Upper lobe of right lung (tissue), 1 donor: ENCODE measurements at regions not wholly inside any gene's neighbourhood (a gene's known extent, or its start where the extent isn't known, plus 50 kb on each side); places are given as distances from the start of the nearest gene placed in this dataset.

ENCODE experiments used
- ATAC-seq: fragments of 200-7000 bp; cut with Tn5 transposase; one replicate; pipeline ENCODE4 v1.9.1; 2020; ENCODE audit warnings: mild to moderate bottlenecking, moderate library complexity
- DNase-seq: peaks from one replicate; pipeline ENCODE4 v3.0.0-alpha.2; 2020
- H3K27ac ChIP-seq: fragments of 200-600 bp; one replicate; pipeline ENCODE4 v1.8.0; 2022
- H3K27me3 ChIP-seq: fragments of 200-600 bp; one replicate; pipeline ENCODE4 v1.8.0; 2022; ENCODE audit warnings: mild to moderate bottlenecking
- H3K36me3 ChIP-seq: fragments of 200-600 bp; one replicate; pipeline ENCODE4 v1.8.0; 2022
- H3K4me1 ChIP-seq: fragments of 200-600 bp; one replicate; pipeline ENCODE4 v1.8.0; 2022
- H3K4me3 ChIP-seq: fragments of 200-600 bp; one replicate; pipeline ENCODE4 v1.8.0; 2022; ENCODE audit warnings: mild to moderate bottlenecking
- H3K9me3 ChIP-seq: fragments of 200-600 bp; one replicate; pipeline ENCODE4 v1.8.0; 2022
- intact Hi-C: fragments of 100-400 bp; cut with DNase I; formaldehyde crosslinking; loops from one replicate; pipeline ENCODE4 v1.11.0; 2022
- TF ChIP-seq, protein P1 (sequence below): fragments of 200-600 bp; IDR thresholded peaks from one replicate; pipeline ENCODE4 v1.8.0; 2022; ENCODE audit warnings: antibody characterized with exemption
- donor health status: DM: no; HTN: yes; CAD: no; lungs with severe emphysema.

GRCh38 chr22:47686594-47687345 is 924.3 kb downstream of the TBC1D22A start:
- no peak for ATAC-seq
- Histone ChIP-seq H3K36me3 (no peaks in the 10 kb centered on the region), H3K4me1 (no peaks in the 10 kb centered on the region), H3K4me3 (no peak overlapping the region), H3K27me3 (no peaks in the 10 kb centered on the region), H3K9me3 (no peaks in the 10 kb centered on the region), H3K27ac (no peak overlapping the region)
- TF ChIP-seq, protein P1, sequence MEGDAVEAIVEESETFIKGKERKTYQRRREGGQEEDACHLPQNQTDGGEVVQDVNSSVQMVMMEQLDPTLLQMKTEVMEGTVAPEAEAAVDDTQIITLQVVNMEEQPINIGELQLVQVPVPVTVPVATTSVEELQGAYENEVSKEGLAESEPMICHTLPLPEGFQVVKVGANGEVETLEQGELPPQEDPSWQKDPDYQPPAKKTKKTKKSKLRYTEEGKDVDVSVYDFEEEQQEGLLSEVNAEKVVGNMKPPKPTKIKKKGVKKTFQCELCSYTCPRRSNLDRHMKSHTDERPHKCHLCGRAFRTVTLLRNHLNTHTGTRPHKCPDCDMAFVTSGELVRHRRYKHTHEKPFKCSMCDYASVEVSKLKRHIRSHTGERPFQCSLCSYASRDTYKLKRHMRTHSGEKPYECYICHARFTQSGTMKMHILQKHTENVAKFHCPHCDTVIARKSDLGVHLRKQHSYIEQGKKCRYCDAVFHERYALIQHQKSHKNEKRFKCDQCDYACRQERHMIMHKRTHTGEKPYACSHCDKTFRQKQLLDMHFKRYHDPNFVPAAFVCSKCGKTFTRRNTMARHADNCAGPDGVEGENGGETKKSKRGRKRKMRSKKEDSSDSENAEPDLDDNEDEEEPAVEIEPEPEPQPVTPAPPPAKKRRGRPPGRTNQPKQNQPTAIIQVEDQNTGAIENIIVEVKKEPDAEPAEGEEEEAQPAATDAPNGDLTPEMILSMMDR: no peak
- DNase-seq: no peak
- intact Hi-C loops: no loop called here

- DNase-seq (no peak), ATAC-seq (peak; percentile 26)
- H3K27ac ChIP-seq: no peak overlapping the region
- H3K36me3 ChIP-seq: no peaks in the 10 kb centered on the region
- H3K27me3 ChIP-seq: peaks cover 5% of the 10 kb centered on the region
- TF ChIP-seq, protein P1: no peak
- H3K4me1 ChIP-seq: no peaks in the 10 kb centered on the region
- intact Hi-C loops: no loop called here
- no peak overlapping the region for H3K4me3 ChIP-seq
- no peaks in the 10 kb centered on the region for H3K9me3 ChIP-seq
Measured at GRCh38 chr22:47681411-47682165, 919.1 kb downstream of the TBC1D22A start.

DNA sequence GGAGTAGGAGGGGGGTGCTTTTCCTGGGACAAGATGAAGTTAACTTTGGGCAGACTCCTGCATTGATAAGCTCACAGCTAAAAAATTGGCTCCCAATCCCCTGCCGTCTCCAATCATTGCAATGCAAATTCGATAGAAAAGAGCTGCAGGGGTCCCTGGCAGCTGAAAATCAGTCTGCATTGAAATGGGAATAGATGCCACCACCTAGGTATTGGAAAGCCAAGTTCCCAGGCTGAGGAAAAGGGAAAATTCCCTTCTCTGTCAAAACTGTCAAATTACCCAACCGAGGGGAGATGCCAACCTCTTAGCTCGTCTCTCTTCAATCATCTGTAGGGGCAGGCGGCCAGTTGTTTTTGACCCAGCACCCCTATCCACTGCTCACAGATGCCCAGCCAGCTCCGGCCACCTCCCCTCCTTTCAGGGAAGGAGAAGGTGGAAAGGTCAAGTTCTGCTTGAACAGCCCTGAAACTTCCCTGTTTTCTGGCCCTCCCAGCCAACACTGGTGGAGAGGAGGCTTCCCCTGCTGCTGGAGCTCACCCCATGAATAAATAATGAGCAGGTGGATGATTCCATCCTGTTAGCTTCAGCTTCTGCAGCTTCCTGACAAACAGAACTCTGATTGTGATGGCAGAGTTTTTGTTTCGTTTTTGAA is 916.3 kb downstream of the TBC1D22A start:
- Histone ChIP-seq H3K27me3 (peaks cover 5% of the 10 kb centered on the region), H3K4me3 (no peak overlapping the region), H3K4me1 (no peaks in the 10 kb centered on the region), H3K9me3 (no peaks in the 10 kb centered on the region), H3K27ac (no peak overlapping the region), H3K36me3 (no peaks in the 10 kb centered on the region)
- DNase-seq (no peak), ATAC-seq (no peak)
- intact Hi-C loops: no loop called here
- TF ChIP-seq, protein P1: no peak

DNA sequence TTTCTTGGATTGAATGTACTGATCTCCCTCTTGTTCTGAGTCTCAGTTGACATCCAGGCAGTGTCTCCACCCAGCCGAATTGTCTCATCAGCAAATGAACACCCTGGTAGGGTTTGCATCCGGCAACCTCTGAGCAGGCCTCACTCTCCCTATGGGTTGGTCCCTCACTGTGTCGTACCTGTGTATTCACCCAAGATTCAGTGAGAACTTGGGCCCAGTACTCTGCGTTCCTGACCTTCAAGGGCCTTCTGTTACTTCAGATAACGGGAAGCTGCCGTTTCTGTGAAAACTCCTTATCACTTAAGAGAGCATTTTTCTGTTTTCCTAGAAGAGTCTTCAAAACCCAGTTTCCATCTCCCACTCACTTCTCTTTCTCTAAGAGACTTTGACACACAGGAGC is 915.6 kb downstream of the TBC1D22A start:
- intact Hi-C loops: no loop called here
- Histone ChIP-seq H3K4me1 (no peaks in the 10 kb centered on the region), H3K9me3 (no peaks in the 10 kb centered on the region), H3K36me3 (no peaks in the 10 kb centered on the region), H3K4me3 (no peak overlapping the region), H3K27ac (no peak overlapping the region), H3K27me3 (peaks cover 5% of the 10 kb centered on the region)
- ATAC-seq: no peak
- TF ChIP-seq, protein P1: no peak
- DNase-seq: no peak

- Histone ChIP-seq H3K9me3 (no peaks in the 10 kb centered on the region), H3K4me3 (no peak overlapping the region), H3K27me3 (peaks cover 5% of the 10 kb centered on the region), H3K4me1 (no peaks in the 10 kb centered on the region), H3K27ac (no peak overlapping the region), H3K36me3 (no peaks in the 10 kb centered on the region)
- TF ChIP-seq, protein P1: no peak
- DNase-seq (no peak), ATAC-seq (no peak)
- intact Hi-C loops: no loop called here
Measured at GRCh38 chr22:47676685-47677084, 914.2 kb downstream of the TBC1D22A start.
